ENCODE measurements at regions not wholly inside any gene's neighbourhood (a gene's known extent, or its start where the extent isn't known, plus 50 kb on each side); places are given as distances from the start of the nearest gene placed in this dataset.

DNA sequence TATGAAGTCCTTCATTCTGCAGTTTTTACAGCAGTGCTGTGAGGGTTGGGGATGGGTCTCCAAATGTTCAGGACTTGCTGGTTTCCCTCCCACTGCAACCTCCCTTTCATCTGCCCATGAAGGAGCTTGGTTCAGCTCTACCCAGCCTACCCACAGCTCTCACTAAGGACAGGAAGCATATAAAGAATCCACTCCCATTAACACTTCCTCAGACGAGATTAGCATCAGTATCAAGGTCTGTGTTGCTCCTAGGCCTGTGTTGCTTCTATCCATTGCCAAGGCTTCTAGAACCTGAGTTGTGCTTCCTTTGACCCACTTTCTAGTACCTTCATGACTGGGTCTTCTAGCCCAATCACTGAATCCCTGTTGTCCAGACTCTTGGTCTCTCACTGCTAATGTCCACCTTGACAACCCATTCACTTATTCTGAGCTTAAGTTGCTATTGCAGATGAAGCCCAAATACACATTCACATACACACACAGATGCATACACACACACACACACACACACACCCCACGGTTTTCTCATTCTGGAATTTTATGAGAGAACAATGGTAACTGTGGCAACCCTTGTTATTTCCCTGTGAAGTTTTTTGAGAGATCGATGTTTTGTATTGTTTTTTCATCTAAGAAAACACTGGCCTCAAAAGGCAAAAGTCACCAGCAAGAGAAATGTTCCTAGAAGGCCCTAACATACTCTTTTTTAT is 248.1 kb downstream of the MTERF1 start:
- DNase-seq (ENCODE audit: extremely low read depth in 1 of 4, low spot score in 3 of 4) = no peak
- no peaks in the 10 kb centered on the region for H3K9me3 ChIP-seq (replicated peaks; ENCODE audit: control insufficient read depth, insufficient read depth, low read depth, low read length)
- H3K9ac ChIP-seq (ENCODE audit: insufficient read depth in 1 of 2, low read depth in 2 of 2, low read length in 2 of 2) = no peak overlapping the region
- no peak for FAIRE-seq
- H3K79me2 ChIP-seq (ENCODE audit: control insufficient read depth, insufficient read depth, low read length) = no peaks in the 10 kb centered on the region
- H3K4me2 ChIP-seq (ENCODE audit: insufficient read depth, low read length) = no peak overlapping the region
- 0% methylated on average over 3 of the region's 3 CpGs for WGBS (ENCODE audit: insufficient coverage, low coverage, missing lambda C conversion rate)
- no peaks in the 10 kb centered on the region for H3K36me3 ChIP-seq (ENCODE audit: control insufficient read depth, insufficient read depth, low read length)
- H3K9me1 ChIP-seq (ENCODE audit: control insufficient read depth, insufficient read depth, low read length) = no peaks in the 10 kb centered on the region
- TF ChIP-seq ZNF644 (tag; IDR thresholded peaks at IDR 0.05; ENCODE audit: low read depth) (0 out of 2 replicates have a peak, but pooled peaks have one; percentile 4), TSC22D4 (tag; IDR thresholded peaks at IDR 0.05) (no peak), MAZ (CRISPR knock-in tag; conservative IDR thresholded peaks at IDR 0.05 in 1 of 2, IDR thresholded peaks at IDR 0.05 in 1 of 2) (no peak), NR4A1 (CRISPR knock-in tag; IDR thresholded peaks at IDR 0.05) (no peak), NR4A1 (tag; IDR thresholded peaks at IDR 0.05) (peak; percentile 24; the same call in 1 of the 2 replicates)
- TF ChIP-seq, protein P1, sequence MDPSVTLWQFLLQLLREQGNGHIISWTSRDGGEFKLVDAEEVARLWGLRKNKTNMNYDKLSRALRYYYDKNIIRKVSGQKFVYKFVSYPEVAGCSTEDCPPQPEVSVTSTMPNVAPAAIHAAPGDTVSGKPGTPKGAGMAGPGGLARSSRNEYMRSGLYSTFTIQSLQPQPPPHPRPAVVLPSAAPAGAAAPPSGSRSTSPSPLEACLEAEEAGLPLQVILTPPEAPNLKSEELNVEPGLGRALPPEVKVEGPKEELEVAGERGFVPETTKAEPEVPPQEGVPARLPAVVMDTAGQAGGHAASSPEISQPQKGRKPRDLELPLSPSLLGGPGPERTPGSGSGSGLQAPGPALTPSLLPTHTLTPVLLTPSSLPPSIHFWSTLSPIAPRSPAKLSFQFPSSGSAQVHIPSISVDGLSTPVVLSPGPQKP (CRISPR knock-in tag; IDR thresholded peaks at IDR 0.05) = no peak
- H4K20me1 ChIP-seq (replicated peaks; ENCODE audit: control insufficient read depth, insufficient read depth, low read length) = no peaks in the 10 kb centered on the region
- H3K4me3 ChIP-seq = no peak overlapping the region
- in situ Hi-C loops (cut with MboI) (no loop called here), intact Hi-C loops (cut with micrococcal nuclease) (no loop called here)
- CTCF ChIA-PET (ENCODE audit: low intra/inter-chr PET ratio) = no interaction called here
- no peak overlapping the region for H2AFZ ChIP-seq (ENCODE audit: low read depth, low read length)
- peaks cover 0 to 4% of the 10 kb centered on the region in 2 experiments; a peak in 2 of 5 replicates for H3K27me3 ChIP-seq (ENCODE audit: control insufficient read depth in 2 of 2, insufficient read depth in 2 of 2, low read length in 2 of 2)
- ATAC-seq = 0 out of 3 replicates have a peak, but pooled peaks have one; percentile 30
- H3K4me1 ChIP-seq (replicated peaks in 1 of 2; ENCODE audit: control insufficient read depth in 2 of 2, insufficient read depth in 2 of 2, low read length in 2 of 2) = no peaks in the 10 kb centered on the region; a peak in 1 of 5 replicates
- H3K27ac ChIP-seq (ENCODE audit: extremely low read depth, low read depth, low read length) = no peak overlapping the region
- BruUV-seq (replicated peaks) = no TSS peak
- POLR2A ChIA-PET = interaction anchor here (0.6 to 1.2 kb wide), 3 partner anchors 11 to 237 kb away, joined by 3 to 7 read pairs (median 5); no protein-coding TSS in a partner anchor
